Astrocyte of the cerebellum (primary cell): ENCODE measurements at regions not wholly inside any gene's neighbourhood (a gene's known extent, or its start where the extent isn't known, plus 50 kb on each side); places are given as distances from the start of the nearest gene placed in this dataset.

Source experiments
- DNase-seq: peaks from one replicate; pipeline ENCODE4 v3.0.0-alpha.2; 2011; ENCODE audit warnings: low read depth
- H3K4me3 ChIP-seq: 2 replicates; pipeline ENCODE4 v1.5.1; 2011; ENCODE audit warnings: mild to moderate bottlenecking, low read depth, low read length, moderate library complexity
- CTCF ChIP-seq: IDR thresholded peaks from 2 replicates; pipeline ENCODE4 v1.5.1; 2012; ENCODE audit warnings: low read length, low read depth, moderate library complexity, mild to moderate bottlenecking; ENCODE audit errors: missing control alignments
- in situ Hi-C: cut with HindIII; loops from 2 replicates; pipeline ENCODE4 v1.10.0; 2017; ENCODE audit warnings: low sequenced_read_pairs

GRCh38 chr6:6711832-6712448, 123.4 kb downstream of the LY86 start:
- no peak for DNase-seq
- H3K4me3 ChIP-seq: no peak overlapping the region
- in situ Hi-C loops: no loop called here
- no peak for TF ChIP-seq CTCF

- TF ChIP-seq CTCF: peak; percentile 2
- in situ Hi-C loops: no loop called here
- peak; percentile 68 for DNase-seq
- H3K4me3 ChIP-seq: no peak overlapping the region
Measured at GRCh38 chr6:6712449-6713403, 124.2 kb downstream of the LY86 start.

GRCh38 chr6:6713657-6714056, 125.1 kb downstream of the LY86 start:
- no peak for TF ChIP-seq CTCF
- in situ Hi-C loops: no loop called here
- no peak overlapping the region for H3K4me3 ChIP-seq
- DNase-seq: no peak

GRCh38 chr6:6714118-6714897, 125.8 kb downstream of the LY86 start:
- in situ Hi-C loops: no loop called here
- no peak for TF ChIP-seq CTCF
- no peak for DNase-seq
- no peak overlapping the region for H3K4me3 ChIP-seq

GRCh38 chr6:6714953-6715352, 126.4 kb downstream of the LY86 start:
- TF ChIP-seq CTCF: no peak
- in situ Hi-C loops: no loop called here
- DNase-seq: no peak
- no peak overlapping the region for H3K4me3 ChIP-seq

GRCh38 chr6:6715465-6715864, 126.9 kb downstream of the LY86 start:
- H3K4me3 ChIP-seq: no peak overlapping the region
- TF ChIP-seq CTCF: no peak
- in situ Hi-C loops: no loop called here
- no peak for DNase-seq
